ENCODE measurements at regions not wholly inside any gene's neighbourhood (a gene's known extent, or its start where the extent isn't known, plus 50 kb on each side); places are given as distances from the start of the nearest gene placed in this dataset.

DNA sequence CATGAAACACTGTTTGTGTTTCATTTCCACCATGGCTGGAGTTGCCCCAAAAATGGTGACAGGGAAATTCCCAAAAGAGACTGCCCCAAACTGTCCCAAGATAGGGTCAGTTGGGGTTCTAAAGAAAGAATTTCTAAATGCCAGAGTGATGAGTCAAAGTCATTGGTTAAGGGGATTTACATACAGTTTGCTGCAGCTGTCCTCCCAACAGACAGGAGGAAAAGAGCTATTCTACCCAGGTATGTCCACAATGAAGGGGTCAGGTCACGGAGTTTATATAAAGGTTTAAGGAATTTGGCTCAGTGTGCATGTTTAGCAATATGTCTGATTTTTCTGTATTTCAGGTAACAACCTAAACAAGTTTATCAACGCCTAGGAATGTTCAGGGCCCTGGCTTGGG is 344.1 kb downstream of the TDRD15 start:
- TF ChIP-seq POLR2AphosphoS5 (IDR thresholded peaks at IDR 0.05; ENCODE audit: low read depth, low read length), result no peak
- TF ChIP-seq SIN3A (IDR thresholded peaks at IDR 0.05; ENCODE audit: borderline replicate concordance, insufficient read depth, low read length), result no peak
- TF ChIP-seq FOXP2 (optimal IDR thresholded peaks at IDR 0.05; ENCODE audit: borderline replicate concordance, extremely low read depth, extremely low read length, insufficient read depth), result no peak

Measured in PFSK-1 (cell line).